KBM-7 (cell line): ENCODE measurements at regions not wholly inside any gene's neighbourhood (a gene's known extent, or its start where the extent isn't known, plus 50 kb on each side); places are given as distances from the start of the nearest gene placed in this dataset.
A peak's percentile ranks its signal among the peaks of the same experiment; 100 is the strongest.
"Not testable (repeated sequence)": the region's sequence is repeated elsewhere in the genome, so short reads cannot be mapped to it uniquely, and the experiment has no call there.

Experiments used
- DNase-seq: peaks from one replicate; pipeline ENCODE4 v3.0.0-alpha.2; 2015
- in situ Hi-C: fragments of 300-500 bp; cut with MboI; formaldehyde crosslinking; loops from 2 replicates; pipeline ENCODE4 v1.14.3; 2020; ENCODE audit warnings: low sequenced_read_pairs, low pct_unique_long_range_greater_than_20kb, mixed read lengths

DNA sequence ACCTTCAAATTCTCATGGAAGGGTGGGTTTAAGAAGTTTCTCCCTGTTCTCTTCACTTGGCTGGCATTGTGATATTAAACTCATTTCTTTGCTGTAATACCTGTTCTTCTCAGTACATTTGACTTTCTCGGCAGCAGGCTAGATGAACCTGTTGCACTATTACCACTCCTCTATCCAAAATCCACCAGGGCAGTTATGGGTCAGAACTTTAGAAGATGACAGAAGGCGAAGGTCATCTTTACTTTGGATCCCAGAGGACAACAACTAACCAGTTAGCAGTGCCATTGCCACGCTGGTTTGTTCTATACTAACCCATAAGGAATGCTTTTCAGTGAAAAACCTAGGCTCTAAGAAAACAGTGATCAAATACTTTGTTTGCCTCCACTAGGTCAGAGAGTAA, 901.0 kb downstream of the TSN start:
- in situ Hi-C loops, result no loop called here
- DNase-seq, result no peak

- in situ Hi-C loops, result no loop called here
- DNase-seq, result no peak
These were observed 905.6 kb downstream of the TSN start for GRCh38 chr2:122660786-122661634.

GRCh38 chr2:122663620-122664019, 908.2 kb downstream of the TSN start:
- in situ Hi-C loops, result no loop called here
- no peak for DNase-seq

GRCh38 chr2:122669627-122670026, 914.2 kb downstream of the TSN start:
- no peak for DNase-seq
- in situ Hi-C loops, result no loop called here

- in situ Hi-C loops, result no loop called here
These were observed 915.4 kb downstream of the TSN start for GRCh38 chr2:122670897-122671296.

GRCh38 chr2:122680662-122681061, 925.2 kb downstream of the TSN start:
- DNase-seq, result no peak
- in situ Hi-C loops, result no loop called here

More at GRCh38 chr2:122670897-122671296, 915.4 kb downstream of the TSN start:
- DNase-seq, result no peak

DNA sequence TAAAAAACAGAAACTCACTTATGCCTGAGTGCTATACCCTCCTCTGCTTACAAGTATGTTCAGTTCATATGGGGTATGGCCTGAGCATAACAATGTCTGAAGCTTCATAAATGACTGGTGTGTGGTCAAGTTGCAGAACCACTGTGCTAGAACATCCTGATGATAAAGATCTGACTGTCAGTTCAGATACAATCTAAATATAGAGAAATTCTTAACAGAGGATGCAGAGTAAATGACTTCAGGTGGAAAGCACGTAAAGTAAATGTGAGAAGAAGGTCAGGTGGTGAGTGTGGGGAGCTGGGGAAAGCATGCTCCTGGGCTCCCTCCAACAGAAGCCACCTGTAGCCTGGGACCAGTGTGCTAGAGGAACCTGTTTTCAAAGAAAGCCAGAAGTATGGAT, 926.2 kb downstream of the TSN start:
- in situ Hi-C loops, result no loop called here
- no peak for DNase-seq

- DNase-seq, result no peak
- in situ Hi-C loops, result no loop called here
These were observed 926.9 kb downstream of the TSN start for GRCh38 chr2:122682356-122682755.

DNA sequence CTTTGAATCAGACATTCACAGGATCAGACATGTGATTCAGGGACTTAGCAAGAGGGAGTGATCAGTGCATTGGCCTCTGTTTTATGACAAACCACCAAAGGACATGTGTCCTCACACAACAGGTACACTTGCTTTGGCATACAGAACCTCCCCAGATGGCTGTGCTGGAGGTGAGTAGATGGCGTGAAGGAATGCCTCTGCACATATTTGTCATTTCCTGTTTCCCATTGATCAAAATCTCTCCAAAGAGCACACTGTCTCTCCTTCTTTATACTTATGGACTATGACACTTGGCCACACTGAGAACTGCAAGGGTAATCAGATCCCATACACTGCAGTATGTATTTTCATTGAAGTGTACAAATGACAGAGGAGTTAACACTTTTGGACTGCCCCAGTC, 927.6 kb downstream of the TSN start:
- in situ Hi-C loops, result no loop called here

GRCh38 chr2:122692400-122693083, 937.1 kb downstream of the TSN start:
- in situ Hi-C loops, result no loop called here
- DNase-seq, result no peak

More for the DNA sequence above, 927.6 kb downstream of the TSN start:
- no peak for DNase-seq

- in situ Hi-C loops, result no loop called here
These were observed 942.0 kb downstream of the TSN start for GRCh38 chr2:122697415-122697814.

GRCh38 chr2:122703676-122704075, 948.2 kb downstream of the TSN start:
- no peak for DNase-seq
- in situ Hi-C loops, result no loop called here

More at GRCh38 chr2:122697415-122697814, 942.0 kb downstream of the TSN start:
- no peak for DNase-seq

GRCh38 chr2:122704109-122704563, 948.7 kb downstream of the TSN start:
- in situ Hi-C loops, result no loop called here
- peak; percentile 41 for DNase-seq

- in situ Hi-C loops, result no loop called here
- no peak for DNase-seq
These were observed 950.3 kb downstream of the TSN start for GRCh38 chr2:122705746-122706145.

- in situ Hi-C loops, result no loop called here
- DNase-seq, result no peak
These were observed 951.3 kb downstream of the TSN start for GRCh38 chr2:122706757-122707223.

DNA sequence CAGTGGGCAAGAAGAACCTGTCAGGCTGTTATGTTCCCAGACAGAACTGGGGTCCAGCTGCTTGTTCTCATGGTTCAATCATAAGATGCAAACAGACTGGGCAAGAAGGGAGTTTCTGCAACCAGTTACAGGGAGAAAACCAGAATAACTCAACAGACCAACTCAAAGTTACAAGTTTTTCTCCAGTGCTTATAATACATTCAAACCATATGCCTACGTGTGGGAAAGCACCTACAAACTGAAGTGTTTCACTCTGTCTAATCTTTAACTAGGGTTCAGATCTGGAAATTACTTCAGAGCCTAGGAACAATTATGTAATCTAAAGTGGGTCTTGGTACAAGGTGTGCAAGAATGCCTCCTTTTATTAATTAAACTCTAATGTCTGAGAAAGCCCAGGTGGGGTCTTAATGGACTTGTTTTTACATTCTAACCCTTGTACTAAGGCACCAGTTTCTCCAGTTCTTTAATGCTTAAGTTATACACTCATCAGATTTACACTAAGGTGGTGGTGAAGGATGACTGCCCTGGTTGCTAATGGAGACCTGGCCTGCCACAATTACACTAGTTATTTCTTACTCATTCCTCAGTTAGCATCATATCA, 951.9 kb downstream of the TSN start:
- in situ Hi-C loops, result no loop called here

GRCh38 chr2:122710049-122710448, 954.6 kb downstream of the TSN start:
- DNase-seq, result no peak
- in situ Hi-C loops, result no loop called here

More for the DNA sequence above, 951.9 kb downstream of the TSN start:
- no peak for DNase-seq

DNA sequence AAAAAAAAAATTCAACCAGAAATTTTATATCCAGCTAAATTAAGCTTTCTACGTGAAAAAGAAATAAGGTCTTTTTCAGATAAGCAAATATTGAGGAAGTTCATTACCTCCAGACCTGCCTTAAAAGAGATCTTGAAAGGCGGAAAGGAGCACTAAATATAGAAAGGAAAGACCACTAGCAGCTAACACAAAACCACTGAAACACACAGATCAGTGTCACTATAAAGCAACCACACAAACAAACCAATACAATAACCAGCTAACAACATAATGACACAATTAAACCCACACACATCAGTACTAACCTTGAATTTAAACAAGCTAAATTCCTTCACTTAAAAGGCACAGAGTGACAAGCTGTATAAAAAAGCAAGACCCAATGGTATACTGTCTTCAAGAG, 958.3 kb downstream of the TSN start:
- in situ Hi-C loops, result no loop called here
- DNase-seq, result peak; percentile 56

GRCh38 chr2:122720822-122721221, 965.4 kb downstream of the TSN start:
- DNase-seq, in situ Hi-C loops: not testable (repeated sequence)
